PFSK-1 (cell line): ENCODE measurements at regions not wholly inside any gene's neighbourhood (a gene's known extent, or its start where the extent isn't known, plus 50 kb on each side); places are given as distances from the start of the nearest gene placed in this dataset.

Experiments
- POLR2AphosphoS5 ChIP-seq: IDR thresholded peaks from 2 replicates; pipeline ENCODE4 v1.6.1; 2012; ENCODE audit warnings: low read depth, mild to moderate bottlenecking, control low read depth, low read length, moderate library complexity
- SIN3A ChIP-seq: IDR thresholded peaks from 2 replicates; pipeline ENCODE4 v1.6.1; 2012; ENCODE audit warnings: mild to moderate bottlenecking, low read length, moderate library complexity, borderline replicate concordance; ENCODE audit not compliant: insufficient read depth
- TAF1 ChIP-seq: IDR thresholded peaks from 2 replicates; pipeline ENCODE4 v1.6.1; 2012; ENCODE audit warnings: low read length, control low read depth, borderline replicate concordance; ENCODE audit not compliant: insufficient read depth

GRCh38 chr7:142607351-142607750, 141.9 kb upstream of the PRSS1 start:
- no peak for TF ChIP-seq POLR2AphosphoS5
- no peak for TF ChIP-seq TAF1
- TF ChIP-seq SIN3A, result no peak
